Lung (tissue), 11 donors: ENCODE measurements at regions not wholly inside any gene's neighbourhood (a gene's known extent, or its start where the extent isn't known, plus 50 kb on each side); places are given as distances from the start of the nearest gene placed in this dataset.

Experiments used
- ATAC-seq: fragments of 200-7000 bp; cut with Tn5 transposase; one replicate; pipeline ENCODE4 v1.9.1; 2020; ENCODE audit warnings: moderate number of reproducible peaks; ENCODE audit not compliant: insufficient read depth, low FRiP score
- DNase-seq, 3 donors: peaks; one replicate each; pipeline ENCODE4 v3.0.0-alpha.2; 2013 to 2017
- H3K27ac ChIP-seq, 2 donors: one replicate each; pipeline ENCODE4 v1.5.1; 2013; ENCODE audit warnings: mild to moderate bottlenecking in 2 of 2, moderate library complexity in 2 of 2, control low read depth in 1 of 2, inconsistent platforms in 1 of 2, low read depth in 1 of 2, low read length in 1 of 2
- H3K27me3 ChIP-seq, 3 donors: one replicate each; pipeline ENCODE4 v1.5.1; 2013; ENCODE audit warnings: low read length in 2 of 3; ENCODE audit not compliant: control insufficient read depth in 3 of 3, insufficient read depth in 3 of 3
- H3K36me3 ChIP-seq, 4 donors: one replicate each; pipeline ENCODE4 v1.5.1; 2013; ENCODE audit warnings: low read length in 4 of 4, mild to moderate bottlenecking in 1 of 4, moderate library complexity in 1 of 4; ENCODE audit not compliant: control insufficient read depth in 4 of 4, insufficient read depth in 4 of 4
- H3K4me1 ChIP-seq, 5 donors: one replicate each; pipeline ENCODE4 v1.5.1; 2013; ENCODE audit warnings: low read length in 5 of 5, mild to moderate bottlenecking in 2 of 5, moderate library complexity in 1 of 5; ENCODE audit not compliant: control insufficient read depth in 5 of 5, insufficient read depth in 5 of 5
- H3K4me3 ChIP-seq: one replicate; pipeline ENCODE4 v1.5.1; 2013; ENCODE audit warnings: mild to moderate bottlenecking, control low read depth, moderate library complexity
- H3K9ac ChIP-seq, 2 donors: one replicate each; pipeline ENCODE4 v1.5.1; 2013; ENCODE audit warnings: low read length in 2 of 2, control low read depth in 1 of 2; ENCODE audit not compliant: insufficient read depth in 1 of 2
- H3K9me3 ChIP-seq, 4 donors: one replicate each; pipeline ENCODE4 v1.5.1; 2013; ENCODE audit warnings: low read length in 3 of 4, mild to moderate bottlenecking in 1 of 4, moderate library complexity in 1 of 4; ENCODE audit not compliant: control insufficient read depth in 4 of 4, insufficient read depth in 3 of 4
- WGBS, 2 donors: extraction: QIAGEN DNeasy Blood & Tissue Kit; methylation state at CpG; one replicate each; pipeline ENCODE4 v1.1.7; 2013; 5-methylcytosine and 5-hydroxymethylcytosine counted together
- TF ChIP-seq, protein P1 (sequence below): IDR thresholded peaks from 2 replicates; pipeline ENCODE4 v1.5.1; 2012; ENCODE audit warnings: mild to moderate bottlenecking; ENCODE audit errors: control extremely low read depth, extremely low read depth
- donor health status: control.
- donor health status: control.
- donor health status: Bipolar disorder and iron deficiency.
- donor health status: healthy.
- donor health status: DM: yes; HTN: yes; CAD: no.

DNA sequence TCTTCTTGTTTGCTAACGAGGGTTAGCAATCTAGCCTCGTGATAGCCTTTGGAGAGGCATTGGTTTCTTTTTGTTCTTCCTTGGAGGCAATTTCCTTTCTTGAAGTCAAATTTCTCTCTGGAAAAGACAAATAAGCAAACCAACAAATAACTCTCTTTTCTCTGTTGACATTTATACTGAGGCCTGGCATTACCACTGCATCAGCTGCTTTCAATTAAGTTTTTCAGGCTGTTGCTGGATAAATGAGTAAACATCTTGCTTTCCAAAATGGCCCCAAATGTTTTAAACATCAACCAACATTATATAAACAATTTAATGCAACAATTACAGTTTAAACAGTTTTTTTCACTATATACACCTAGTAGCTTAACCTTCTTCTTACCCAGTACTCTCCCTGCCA is 264.4 kb downstream of the HTR1A start:
- Histone ChIP-seq H3K9me3 (no peaks in the 10 kb centered on the region), H3K36me3 (no peaks in the 10 kb centered on the region), H3K4me3 (no peak overlapping the region), H3K27me3 (no peaks in the 10 kb centered on the region), H3K4me1 (no peaks in the 10 kb centered on the region), H3K9ac (no peak overlapping the region), H3K27ac (no peak overlapping the region)
- TF ChIP-seq, protein P1, sequence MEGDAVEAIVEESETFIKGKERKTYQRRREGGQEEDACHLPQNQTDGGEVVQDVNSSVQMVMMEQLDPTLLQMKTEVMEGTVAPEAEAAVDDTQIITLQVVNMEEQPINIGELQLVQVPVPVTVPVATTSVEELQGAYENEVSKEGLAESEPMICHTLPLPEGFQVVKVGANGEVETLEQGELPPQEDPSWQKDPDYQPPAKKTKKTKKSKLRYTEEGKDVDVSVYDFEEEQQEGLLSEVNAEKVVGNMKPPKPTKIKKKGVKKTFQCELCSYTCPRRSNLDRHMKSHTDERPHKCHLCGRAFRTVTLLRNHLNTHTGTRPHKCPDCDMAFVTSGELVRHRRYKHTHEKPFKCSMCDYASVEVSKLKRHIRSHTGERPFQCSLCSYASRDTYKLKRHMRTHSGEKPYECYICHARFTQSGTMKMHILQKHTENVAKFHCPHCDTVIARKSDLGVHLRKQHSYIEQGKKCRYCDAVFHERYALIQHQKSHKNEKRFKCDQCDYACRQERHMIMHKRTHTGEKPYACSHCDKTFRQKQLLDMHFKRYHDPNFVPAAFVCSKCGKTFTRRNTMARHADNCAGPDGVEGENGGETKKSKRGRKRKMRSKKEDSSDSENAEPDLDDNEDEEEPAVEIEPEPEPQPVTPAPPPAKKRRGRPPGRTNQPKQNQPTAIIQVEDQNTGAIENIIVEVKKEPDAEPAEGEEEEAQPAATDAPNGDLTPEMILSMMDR = no peak
- DNase-seq (no peak), ATAC-seq (no peak)
- WGBS, 2 donors = 82 to 86% methylated on average over 2 of the region's 2 CpGs

DNA sequence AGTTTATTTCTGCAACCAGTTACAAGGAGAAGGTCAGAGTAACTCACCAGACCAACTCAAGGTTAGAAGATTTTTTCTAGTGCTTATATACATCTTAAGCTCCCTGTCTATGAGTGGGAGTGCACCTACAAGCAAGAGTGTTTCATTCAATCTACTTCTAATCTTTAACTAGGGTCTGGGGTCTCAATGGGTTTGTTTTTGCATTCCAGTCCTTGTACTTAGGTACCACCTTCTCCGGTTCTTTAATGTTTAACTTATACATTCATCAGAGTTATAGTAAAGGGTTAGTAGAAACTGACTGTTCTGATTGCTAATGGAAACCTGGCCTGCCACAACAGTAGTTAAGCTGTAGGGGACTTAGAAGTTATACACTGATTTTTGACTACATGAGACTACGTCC is 271.7 kb downstream of the HTR1A start:
- Histone ChIP-seq H3K4me3 (no peak overlapping the region), H3K9me3 (peaks cover 0 to 4% (median 0%) of the 10 kb centered on the region in 4 donors), H3K27ac (no peak overlapping the region), H3K9ac (peak overlapping the region in 1 of 2 donors; percentile 64), H3K27me3 (no peaks in the 10 kb centered on the region), H3K4me1 (peaks cover 0 to 3% (median 0%) of the 10 kb centered on the region in 5 donors), H3K36me3 (no peaks in the 10 kb centered on the region)
- DNase-seq (peak in 1 of 3 donors; percentile 29), ATAC-seq (no peak)
- TF ChIP-seq, protein P1 = no peak
- WGBS, 2 donors = 81 to 86% methylated on average over 2 of the region's 2 CpGs

DNA sequence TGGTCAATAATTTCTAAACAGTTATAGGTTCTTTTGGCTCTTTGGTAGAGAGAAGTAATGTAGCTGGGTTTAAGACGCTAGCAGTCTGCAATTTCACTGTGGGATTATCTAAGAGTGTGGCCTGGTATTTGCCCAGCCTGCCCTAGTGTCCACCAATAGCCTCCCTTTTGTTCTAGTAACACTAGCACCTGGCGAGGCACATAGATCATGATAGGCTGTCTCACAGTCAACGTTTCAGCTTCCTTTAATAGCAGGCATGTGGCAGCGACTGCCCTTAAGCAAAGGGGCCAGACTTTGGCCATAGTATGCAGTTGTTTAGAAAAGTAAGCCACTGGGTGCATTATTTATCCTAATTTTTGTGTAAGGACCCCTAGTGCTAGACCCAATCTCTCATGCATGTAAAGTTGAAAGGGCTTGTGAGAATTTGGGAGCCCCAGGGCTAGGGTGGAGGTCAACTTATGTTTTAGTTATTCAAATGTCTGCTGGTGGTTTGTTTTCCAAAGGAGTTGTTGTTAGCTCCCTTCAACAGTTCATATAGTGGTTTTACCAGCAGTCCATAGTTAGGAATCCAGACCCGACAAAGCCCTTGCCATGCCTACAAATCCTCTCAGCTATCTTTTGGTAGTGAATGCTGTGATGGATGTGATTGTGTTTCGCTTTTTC is 274.3 kb downstream of the HTR1A start:
- TF ChIP-seq, protein P1 = no peak
- no peaks in the 10 kb centered on the region for H3K36me3 ChIP-seq
- peaks cover 0 to 4% (median 0%) of the 10 kb centered on the region in 4 donors for H3K9me3 ChIP-seq
- WGBS, 2 donors = 74 to 78% methylated on average over 6 of the region's 6 CpGs
- DNase-seq = no peak
- no peak for ATAC-seq
- no peak overlapping the region for H3K4me3 ChIP-seq
- H3K27ac ChIP-seq = no peak overlapping the region
- H3K4me1 ChIP-seq = peaks cover 0 to 3% (median 0%) of the 10 kb centered on the region in 5 donors
- no peaks in the 10 kb centered on the region for H3K27me3 ChIP-seq
- no peak overlapping the region for H3K9ac ChIP-seq

DNA sequence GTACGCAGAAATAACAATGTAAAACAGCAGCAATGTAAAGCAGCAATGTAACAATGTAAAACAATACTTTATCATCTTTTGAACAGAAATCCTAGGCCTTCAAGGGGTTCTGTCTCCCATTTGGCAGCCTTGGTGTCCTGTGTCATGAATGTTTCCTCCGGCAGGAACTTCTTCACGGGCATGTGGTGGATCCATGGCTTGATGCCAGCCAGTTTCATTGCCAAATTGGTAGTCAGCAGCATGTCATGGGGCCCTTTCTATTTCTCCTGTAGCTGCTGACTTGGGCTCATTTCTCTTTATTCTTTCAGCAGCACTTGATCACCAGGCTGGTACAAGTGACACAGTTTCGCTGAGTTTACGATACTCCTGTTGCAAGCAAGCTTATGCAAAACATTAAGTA is 275.3 kb downstream of the HTR1A start:
- TF ChIP-seq, protein P1 = no peak
- Histone ChIP-seq H3K4me1 (peaks cover 0 to 3% (median 0%) of the 10 kb centered on the region in 5 donors), H3K9ac (no peak overlapping the region), H3K9me3 (peaks cover 0 to 4% (median 0%) of the 10 kb centered on the region in 4 donors), H3K27me3 (no peaks in the 10 kb centered on the region), H3K27ac (no peak overlapping the region), H3K36me3 (no peaks in the 10 kb centered on the region), H3K4me3 (no peak overlapping the region)
- 76 to 91% methylated on average over 5 of the region's 5 CpGs for WGBS, 2 donors
- peak in 1 of 3 donors; percentile 23 for DNase-seq
- no peak for ATAC-seq
